WERI-Rb-1 (cell line): ENCODE measurements at regions not wholly inside any gene's neighbourhood (a gene's known extent, or its start where the extent isn't known, plus 50 kb on each side); places are given as distances from the start of the nearest gene placed in this dataset.
A peak's percentile ranks its signal among the peaks of the same experiment; 100 is the strongest.

Source experiments
- DNase-seq: peaks from one replicate; pipeline ENCODE4 v3.0.0-alpha.2; 2020
- H3K27ac ChIP-seq: fragments of 250-450 bp; sonication (Bioruptor Pico); 2 replicates; pipeline ENCODE4 v1.5.1; 2020; ENCODE audit warnings: mild to moderate bottlenecking, moderate library complexity
- H3K27me3 ChIP-seq: fragments of 250-450 bp; sonication (Bioruptor Pico); 2 replicates; pipeline ENCODE4 v1.5.1; 2021; ENCODE audit warnings: mild to moderate bottlenecking, low read depth, moderate library complexity; ENCODE audit not compliant: insufficient read depth, severe bottlenecking
- H3K36me3 ChIP-seq: fragments of 250-450 bp; sonication (Bioruptor Pico); 2 replicates; pipeline ENCODE4 v1.5.1; 2020; ENCODE audit warnings: mild to moderate bottlenecking, moderate library complexity
- H3K4me3 ChIP-seq: 2 replicates; pipeline ENCODE4 v1.5.1; 2011; ENCODE audit warnings: low read depth, mild to moderate bottlenecking, control low read depth, low read length
- H3K9me3 ChIP-seq: fragments of 250-450 bp; sonication (Bioruptor Pico); 2 replicates; pipeline ENCODE4 v1.5.1; 2021; ENCODE audit warnings: mild to moderate bottlenecking, moderate library complexity; ENCODE audit not compliant: severe bottlenecking
- TF ChIP-seq, protein P1 (sequence below): IDR thresholded peaks from 2 replicates; pipeline ENCODE4 v1.5.1; 2011; ENCODE audit warnings: low read depth, mild to moderate bottlenecking, control low read depth, inconsistent platforms, low read length

DNA sequence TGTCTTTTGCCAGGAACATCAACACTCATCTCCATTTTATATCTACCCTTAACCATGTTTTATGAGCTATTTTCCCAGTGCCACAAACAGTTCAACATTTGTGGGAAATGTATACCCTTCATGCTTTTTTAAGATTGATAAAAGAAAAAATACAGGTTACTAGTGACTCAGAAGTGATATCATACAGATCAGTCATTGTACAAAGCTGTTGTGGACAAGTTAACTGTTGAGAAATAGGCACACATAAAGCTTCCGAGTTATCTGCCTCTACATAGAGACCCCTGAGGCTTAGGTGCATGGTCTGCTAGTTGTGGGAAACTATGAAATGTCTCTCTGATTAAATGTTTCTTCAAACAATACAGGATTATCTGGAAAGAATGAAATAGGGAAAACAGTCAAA, 96.3 kb downstream of the LSM5 start:
- DNase-seq: no peak
- no peaks in the 10 kb centered on the region for H3K36me3 ChIP-seq
- no peaks in the 10 kb centered on the region for H3K27me3 ChIP-seq
- H3K27ac ChIP-seq: no peak overlapping the region
- no peak overlapping the region for H3K4me3 ChIP-seq
- TF ChIP-seq, protein P1, sequence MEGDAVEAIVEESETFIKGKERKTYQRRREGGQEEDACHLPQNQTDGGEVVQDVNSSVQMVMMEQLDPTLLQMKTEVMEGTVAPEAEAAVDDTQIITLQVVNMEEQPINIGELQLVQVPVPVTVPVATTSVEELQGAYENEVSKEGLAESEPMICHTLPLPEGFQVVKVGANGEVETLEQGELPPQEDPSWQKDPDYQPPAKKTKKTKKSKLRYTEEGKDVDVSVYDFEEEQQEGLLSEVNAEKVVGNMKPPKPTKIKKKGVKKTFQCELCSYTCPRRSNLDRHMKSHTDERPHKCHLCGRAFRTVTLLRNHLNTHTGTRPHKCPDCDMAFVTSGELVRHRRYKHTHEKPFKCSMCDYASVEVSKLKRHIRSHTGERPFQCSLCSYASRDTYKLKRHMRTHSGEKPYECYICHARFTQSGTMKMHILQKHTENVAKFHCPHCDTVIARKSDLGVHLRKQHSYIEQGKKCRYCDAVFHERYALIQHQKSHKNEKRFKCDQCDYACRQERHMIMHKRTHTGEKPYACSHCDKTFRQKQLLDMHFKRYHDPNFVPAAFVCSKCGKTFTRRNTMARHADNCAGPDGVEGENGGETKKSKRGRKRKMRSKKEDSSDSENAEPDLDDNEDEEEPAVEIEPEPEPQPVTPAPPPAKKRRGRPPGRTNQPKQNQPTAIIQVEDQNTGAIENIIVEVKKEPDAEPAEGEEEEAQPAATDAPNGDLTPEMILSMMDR: no peak
- H3K9me3 ChIP-seq: no peaks in the 10 kb centered on the region

DNA sequence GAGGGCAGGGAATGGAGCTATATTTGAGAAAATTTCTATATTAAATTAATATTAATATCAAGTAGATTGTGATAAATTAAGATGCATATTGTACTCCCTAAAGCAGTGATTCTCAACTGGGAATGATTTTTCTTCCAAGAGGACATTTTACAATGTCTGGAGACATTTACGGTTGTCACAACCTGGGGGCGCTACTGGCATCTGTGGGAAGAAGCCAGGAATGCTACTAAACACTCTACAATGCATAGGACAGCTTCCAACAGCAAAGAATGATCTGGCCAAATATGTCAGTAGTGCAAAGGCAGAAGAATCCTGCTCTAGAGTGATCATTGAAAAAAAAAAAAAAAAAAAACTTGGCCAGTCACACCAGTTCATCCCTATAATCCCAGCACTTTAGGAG, 100.0 kb downstream of the LSM5 start:
- peak; percentile 15 for DNase-seq
- TF ChIP-seq, protein P1: peak; percentile 21; the same call in 1 of the 2 replicates
- Histone ChIP-seq H3K27ac (no peak overlapping the region), H3K4me3 (no peak overlapping the region), H3K36me3 (no peaks in the 10 kb centered on the region), H3K27me3 (no peaks in the 10 kb centered on the region), H3K9me3 (no peaks in the 10 kb centered on the region)

DNA sequence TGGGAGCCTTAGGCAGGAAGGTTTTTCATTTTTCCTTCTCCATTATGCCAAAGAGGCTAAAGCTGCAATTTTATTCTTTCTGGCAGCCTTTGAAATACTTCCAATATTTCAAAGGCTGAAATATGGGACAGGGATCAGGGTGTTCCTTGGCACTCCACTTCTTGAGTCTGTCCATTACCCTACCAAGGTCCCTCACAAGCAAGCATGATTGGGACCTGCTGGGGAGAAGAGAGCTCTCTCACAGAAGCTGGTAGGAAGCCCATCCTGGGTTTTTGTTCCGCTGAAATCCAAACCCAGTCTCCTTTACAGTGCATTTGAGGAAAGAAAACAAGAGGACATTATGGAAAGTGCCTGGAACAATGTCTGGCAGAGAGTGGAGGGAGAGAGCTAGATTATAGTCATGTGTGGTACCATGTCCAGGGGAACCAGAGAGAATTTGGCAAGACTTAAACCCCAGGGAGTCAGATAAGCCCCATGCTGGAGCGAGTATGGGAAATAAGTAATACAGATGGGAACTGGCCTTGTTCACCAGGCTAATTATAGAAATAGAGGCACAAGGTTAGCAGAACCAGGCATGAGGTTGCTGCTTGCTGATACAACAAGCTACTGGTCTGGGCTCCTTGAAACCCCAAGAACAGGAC, 104.7 kb downstream of the LSM5 start:
- no peak for DNase-seq
- Histone ChIP-seq H3K27me3 (no peaks in the 10 kb centered on the region), H3K9me3 (no peaks in the 10 kb centered on the region), H3K36me3 (no peaks in the 10 kb centered on the region), H3K4me3 (no peak overlapping the region), H3K27ac (no peak overlapping the region)
- TF ChIP-seq, protein P1: no peak

DNA sequence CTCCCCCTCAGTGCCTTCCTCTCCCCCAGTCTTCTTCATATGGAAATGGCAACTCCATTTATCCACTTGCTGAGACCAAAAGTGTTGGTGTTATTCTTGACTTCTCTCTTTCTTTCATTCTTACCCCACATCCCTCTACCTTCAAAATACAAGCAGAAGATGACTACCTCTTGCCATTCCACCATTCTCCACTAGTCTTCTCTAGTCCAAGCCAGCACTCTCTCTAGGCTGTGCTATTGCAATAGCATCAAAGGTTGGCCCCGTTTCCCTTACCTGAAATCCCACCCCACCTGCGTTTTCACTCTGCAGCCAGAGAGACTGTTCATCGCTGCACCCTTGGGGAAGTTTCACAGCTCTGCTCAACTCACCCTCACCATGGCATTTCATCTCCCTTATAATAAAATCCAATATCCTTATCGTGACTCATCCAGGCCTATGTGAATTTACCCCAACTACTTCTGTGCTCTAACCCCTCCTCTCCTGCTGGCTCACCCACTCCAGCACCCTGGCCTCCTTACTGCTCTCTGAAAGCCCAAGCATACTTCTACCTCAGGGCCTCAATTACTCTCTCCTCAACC, 109.1 kb downstream of the LSM5 start:
- no peak for DNase-seq
- no peak overlapping the region for H3K4me3 ChIP-seq
- H3K27me3 ChIP-seq: no peaks in the 10 kb centered on the region
- H3K36me3 ChIP-seq: no peaks in the 10 kb centered on the region
- no peak overlapping the region for H3K27ac ChIP-seq
- H3K9me3 ChIP-seq: no peaks in the 10 kb centered on the region
- TF ChIP-seq, protein P1: no peak

DNA sequence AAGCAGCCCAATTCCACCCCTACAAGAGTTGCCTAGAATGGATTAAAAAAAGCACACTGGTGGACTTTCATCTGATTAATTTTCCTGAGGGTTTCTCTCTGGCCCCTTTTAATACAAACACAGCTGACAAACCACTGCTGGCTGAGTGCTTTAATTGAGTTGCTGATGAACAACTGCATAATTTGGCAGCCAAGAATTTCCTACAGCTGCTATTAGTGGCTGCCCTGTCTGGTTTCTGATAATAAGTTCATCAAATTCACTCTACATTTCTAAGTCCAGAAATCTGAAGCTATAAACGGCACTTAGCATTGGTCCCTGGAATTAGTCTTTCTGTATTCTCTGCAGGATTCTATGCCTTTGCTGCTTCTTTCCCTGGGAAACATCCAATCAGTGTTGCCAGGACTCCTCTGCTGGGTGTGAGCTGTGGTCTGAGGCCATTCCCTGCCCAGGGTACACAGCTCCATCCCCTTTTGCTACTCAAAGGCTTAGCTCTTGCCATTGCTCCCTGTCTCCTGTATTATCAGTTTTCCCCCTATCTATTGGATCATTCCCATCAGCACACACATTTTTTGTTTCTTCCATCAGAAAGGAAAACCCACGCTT, 110.6 kb downstream of the LSM5 start:
- Histone ChIP-seq H3K27ac (no peak overlapping the region), H3K27me3 (no peaks in the 10 kb centered on the region), H3K9me3 (no peaks in the 10 kb centered on the region), H3K4me3 (no peak overlapping the region), H3K36me3 (no peaks in the 10 kb centered on the region)
- TF ChIP-seq, protein P1: no peak
- DNase-seq: no peak
